HG02623 (cell line): ENCODE measurements at regions not wholly inside any gene's neighbourhood (a gene's known extent, or its start where the extent isn't known, plus 50 kb on each side); places are given as distances from the start of the nearest gene placed in this dataset.

Source experiments
- ATAC-seq: cut with Tn5 transposase; IDR thresholded peaks from one replicate; pipeline ENCODE4 v1.9.1; 2021; ENCODE audit warnings: moderate library complexity; ENCODE audit not compliant: unreplicated experiment

- ATAC-seq = no peak
Observed at GRCh38 chr21:16071761-16072160, 342.0 kb downstream of the USP25 start.

GRCh38 chr21:16072221-16072620 is 342.4 kb downstream of the USP25 start:
- no peak for ATAC-seq

GRCh38 chr21:16072737-16073136 is 343.0 kb downstream of the USP25 start:
- no peak for ATAC-seq

- no peak for ATAC-seq
Observed at GRCh38 chr21:16073586-16073985, 343.8 kb downstream of the USP25 start.

- ATAC-seq = no peak
Observed at GRCh38 chr21:16074950-16075489, 345.2 kb downstream of the USP25 start.

GRCh38 chr21:16075649-16076282 is 346.0 kb downstream of the USP25 start:
- ATAC-seq = no peak

GRCh38 chr21:16076465-16076864 is 346.7 kb downstream of the USP25 start:
- ATAC-seq = no peak

- ATAC-seq = no peak
Observed at GRCh38 chr21:16078382-16078781, 348.6 kb downstream of the USP25 start.

- ATAC-seq = no peak
Observed at GRCh38 chr21:16079830-16080229, 350.0 kb downstream of the USP25 start.

GRCh38 chr21:16081304-16081703 is 351.5 kb downstream of the USP25 start:
- no peak for ATAC-seq

GRCh38 chr21:16082038-16082816 is 352.4 kb downstream of the USP25 start:
- no peak for ATAC-seq

- ATAC-seq = no peak
Observed at GRCh38 chr21:16084776-16085364, 355.1 kb downstream of the USP25 start.

- ATAC-seq = no peak
Observed at GRCh38 chr21:16085421-16085820, 355.6 kb downstream of the USP25 start.

- no peak for ATAC-seq
Observed at GRCh38 chr21:16086121-16086520, 356.3 kb downstream of the USP25 start.

- ATAC-seq = no peak
Observed at GRCh38 chr21:16086936-16087335, 357.2 kb downstream of the USP25 start.

GRCh38 chr21:16087523-16087922 is 357.7 kb downstream of the USP25 start:
- no peak for ATAC-seq

- ATAC-seq = no peak
Observed at GRCh38 chr21:16088056-16088455, 358.3 kb downstream of the USP25 start.

GRCh38 chr21:16095005-16095404 is 365.2 kb downstream of the USP25 start:
- ATAC-seq = no peak

GRCh38 chr21:16096988-16097387 is 367.2 kb downstream of the USP25 start:
- no peak for ATAC-seq

GRCh38 chr21:16102113-16102512 is 372.3 kb downstream of the USP25 start:
- no peak for ATAC-seq

GRCh38 chr21:16108561-16109075 is 378.8 kb downstream of the USP25 start:
- no peak for ATAC-seq
